ENCODE measurements at regions not wholly inside any gene's neighbourhood (a gene's known extent, or its start where the extent isn't known, plus 50 kb on each side); places are given as distances from the start of the nearest gene placed in this dataset.

DNA sequence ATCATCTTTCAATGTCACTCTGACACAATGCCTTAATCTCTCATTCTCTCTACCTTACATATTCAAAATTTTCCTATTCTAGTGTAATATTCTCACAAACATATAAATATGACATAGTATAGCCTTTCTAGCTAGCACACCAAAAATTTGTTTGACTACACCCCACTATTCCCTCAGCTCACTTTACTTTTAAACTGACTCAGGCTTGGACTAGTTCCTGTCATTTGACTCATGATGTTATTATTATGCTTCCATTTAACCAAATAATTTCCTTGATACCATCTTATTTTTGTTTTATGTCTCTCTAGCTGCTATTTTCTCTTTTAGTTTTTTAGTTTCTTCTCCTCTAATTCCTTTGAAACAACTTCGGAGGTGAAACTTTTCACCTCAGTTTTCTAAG, 1745.6 kb upstream of the PCDH20 start:
- no peaks in the 10 kb centered on the region for H3K79me2 ChIP-seq (ENCODE audit: control insufficient read depth, insufficient read depth, low read length)
- no peaks in the 10 kb centered on the region for H3K9me3 ChIP-seq (replicated peaks; ENCODE audit: control insufficient read depth, insufficient read depth, low read length)
- no peaks in the 10 kb centered on the region for H3K27me3 ChIP-seq (replicated peaks in 1 of 2; ENCODE audit: control insufficient read depth in 2 of 2, insufficient read depth in 2 of 2, low read length in 1 of 2)
- ChIA-PET SMC1A (ENCODE audit: uncharacterized antibody, unreplicated experiment) (no interaction called here), CTCF (no interaction called here), POLR2A (no interaction called here), RAD21 (ENCODE audit: unreplicated experiment) (no interaction called here)
- H3K4me2 ChIP-seq (ENCODE audit: control insufficient read depth, insufficient read depth): no peak overlapping the region
- no peak overlapping the region for H2AFZ ChIP-seq (ENCODE audit: control insufficient read depth, low read depth, low read length)
- no peak overlapping the region for H3K4me3 ChIP-seq
- no peaks in the 10 kb centered on the region for H4K20me1 ChIP-seq (ENCODE audit: control insufficient read depth, insufficient read depth)
- TF ChIP-seq MTA2 (IDR thresholded peaks at IDR 0.05; ENCODE audit: low read depth) (no peak), TAF1 (IDR thresholded peaks at IDR 0.05; ENCODE audit: borderline replicate concordance, low read depth, low read length) (no peak), NRF1 (conservative IDR thresholded peaks at IDR 0.05; ENCODE audit: low read depth, low read length) (no peak), JUND (IDR thresholded peaks at IDR 0.05; ENCODE audit: low read depth, low read length) (no peak)
- TF ChIP-seq, protein P1, sequence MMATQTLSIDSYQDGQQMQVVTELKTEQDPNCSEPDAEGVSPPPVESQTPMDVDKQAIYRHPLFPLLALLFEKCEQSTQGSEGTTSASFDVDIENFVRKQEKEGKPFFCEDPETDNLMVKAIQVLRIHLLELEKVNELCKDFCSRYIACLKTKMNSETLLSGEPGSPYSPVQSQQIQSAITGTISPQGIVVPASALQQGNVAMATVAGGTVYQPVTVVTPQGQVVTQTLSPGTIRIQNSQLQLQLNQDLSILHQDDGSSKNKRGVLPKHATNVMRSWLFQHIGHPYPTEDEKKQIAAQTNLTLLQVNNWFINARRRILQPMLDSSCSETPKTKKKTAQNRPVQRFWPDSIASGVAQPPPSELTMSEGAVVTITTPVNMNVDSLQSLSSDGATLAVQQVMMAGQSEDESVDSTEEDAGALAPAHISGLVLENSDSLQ (IDR thresholded peaks at IDR 0.05): no peak
- TF ChIP-seq, protein P2, sequence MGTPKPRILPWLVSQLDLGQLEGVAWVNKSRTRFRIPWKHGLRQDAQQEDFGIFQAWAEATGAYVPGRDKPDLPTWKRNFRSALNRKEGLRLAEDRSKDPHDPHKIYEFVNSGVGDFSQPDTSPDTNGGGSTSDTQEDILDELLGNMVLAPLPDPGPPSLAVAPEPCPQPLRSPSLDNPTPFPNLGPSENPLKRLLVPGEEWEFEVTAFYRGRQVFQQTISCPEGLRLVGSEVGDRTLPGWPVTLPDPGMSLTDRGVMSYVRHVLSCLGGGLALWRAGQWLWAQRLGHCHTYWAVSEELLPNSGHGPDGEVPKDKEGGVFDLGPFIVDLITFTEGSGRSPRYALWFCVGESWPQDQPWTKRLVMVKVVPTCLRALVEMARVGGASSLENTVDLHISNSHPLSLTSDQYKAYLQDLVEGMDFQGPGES (IDR thresholded peaks at IDR 0.05): no peak
- TF ChIP-seq, protein P3, sequence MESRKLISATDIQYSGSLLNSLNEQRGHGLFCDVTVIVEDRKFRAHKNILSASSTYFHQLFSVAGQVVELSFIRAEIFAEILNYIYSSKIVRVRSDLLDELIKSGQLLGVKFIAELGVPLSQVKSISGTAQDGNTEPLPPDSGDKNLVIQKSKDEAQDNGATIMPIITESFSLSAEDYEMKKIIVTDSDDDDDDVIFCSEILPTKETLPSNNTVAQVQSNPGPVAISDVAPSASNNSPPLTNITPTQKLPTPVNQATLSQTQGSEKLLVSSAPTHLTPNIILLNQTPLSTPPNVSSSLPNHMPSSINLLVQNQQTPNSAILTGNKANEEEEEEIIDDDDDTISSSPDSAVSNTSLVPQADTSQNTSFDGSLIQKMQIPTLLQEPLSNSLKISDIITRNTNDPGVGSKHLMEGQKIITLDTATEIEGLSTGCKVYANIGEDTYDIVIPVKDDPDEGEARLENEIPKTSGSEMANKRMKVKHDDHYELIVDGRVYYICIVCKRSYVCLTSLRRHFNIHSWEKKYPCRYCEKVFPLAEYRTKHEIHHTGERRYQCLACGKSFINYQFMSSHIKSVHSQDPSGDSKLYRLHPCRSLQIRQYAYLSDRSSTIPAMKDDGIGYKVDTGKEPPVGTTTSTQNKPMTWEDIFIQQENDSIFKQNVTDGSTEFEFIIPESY (IDR thresholded peaks at IDR 0.05): no peak
- TF ChIP-seq, protein P4, sequence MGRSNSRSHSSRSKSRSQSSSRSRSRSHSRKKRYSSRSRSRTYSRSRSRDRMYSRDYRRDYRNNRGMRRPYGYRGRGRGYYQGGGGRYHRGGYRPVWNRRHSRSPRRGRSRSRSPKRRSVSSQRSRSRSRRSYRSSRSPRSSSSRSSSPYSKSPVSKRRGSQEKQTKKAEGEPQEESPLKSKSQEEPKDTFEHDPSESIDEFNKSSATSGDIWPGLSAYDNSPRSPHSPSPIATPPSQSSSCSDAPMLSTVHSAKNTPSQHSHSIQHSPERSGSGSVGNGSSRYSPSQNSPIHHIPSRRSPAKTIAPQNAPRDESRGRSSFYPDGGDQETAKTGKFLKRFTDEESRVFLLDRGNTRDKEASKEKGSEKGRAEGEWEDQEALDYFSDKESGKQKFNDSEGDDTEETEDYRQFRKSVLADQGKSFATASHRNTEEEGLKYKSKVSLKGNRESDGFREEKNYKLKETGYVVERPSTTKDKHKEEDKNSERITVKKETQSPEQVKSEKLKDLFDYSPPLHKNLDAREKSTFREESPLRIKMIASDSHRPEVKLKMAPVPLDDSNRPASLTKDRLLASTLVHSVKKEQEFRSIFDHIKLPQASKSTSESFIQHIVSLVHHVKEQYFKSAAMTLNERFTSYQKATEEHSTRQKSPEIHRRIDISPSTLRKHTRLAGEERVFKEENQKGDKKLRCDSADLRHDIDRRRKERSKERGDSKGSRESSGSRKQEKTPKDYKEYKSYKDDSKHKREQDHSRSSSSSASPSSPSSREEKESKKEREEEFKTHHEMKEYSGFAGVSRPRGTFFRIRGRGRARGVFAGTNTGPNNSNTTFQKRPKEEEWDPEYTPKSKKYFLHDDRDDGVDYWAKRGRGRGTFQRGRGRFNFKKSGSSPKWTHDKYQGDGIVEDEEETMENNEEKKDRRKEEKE (IDR thresholded peaks at IDR 0.05): no peak
- H3K9ac ChIP-seq (ENCODE audit: control insufficient read depth, insufficient read depth, low read length): no peak overlapping the region
- in situ Hi-C loops (cut with MboI): no loop called here
- WGBS (ENCODE audit: insufficient coverage, insufficient replicate concordance, low lambda C conversion rate, missing lambda C conversion rate): 15% methylated on average over 1 of the region's 1 CpG
- ATAC-seq (no peak), FAIRE-seq (no peak), DNase-seq (ENCODE audit: low read depth, low spot score) (no peak)
- H3K27ac ChIP-seq (ENCODE audit: control insufficient read depth, insufficient read depth): no peak overlapping the region
- no peaks in the 10 kb centered on the region for H3K36me3 ChIP-seq (ENCODE audit: control insufficient read depth in 2 of 2, insufficient read depth in 2 of 2, low read length in 1 of 2)
- intact Hi-C loops (cut with micrococcal nuclease; ENCODE audit: unreplicated experiment): no loop called here
- no peaks in the 10 kb centered on the region for H3K4me1 ChIP-seq (ENCODE audit: control insufficient read depth, insufficient read depth, low read length)
- no TSS peak for BruUV-seq (replicated peaks)
